ENCODE measurements at regions not wholly inside any gene's neighbourhood (a gene's known extent, or its start where the extent isn't known, plus 50 kb on each side); places are given as distances from the start of the nearest gene placed in this dataset.

DNA sequence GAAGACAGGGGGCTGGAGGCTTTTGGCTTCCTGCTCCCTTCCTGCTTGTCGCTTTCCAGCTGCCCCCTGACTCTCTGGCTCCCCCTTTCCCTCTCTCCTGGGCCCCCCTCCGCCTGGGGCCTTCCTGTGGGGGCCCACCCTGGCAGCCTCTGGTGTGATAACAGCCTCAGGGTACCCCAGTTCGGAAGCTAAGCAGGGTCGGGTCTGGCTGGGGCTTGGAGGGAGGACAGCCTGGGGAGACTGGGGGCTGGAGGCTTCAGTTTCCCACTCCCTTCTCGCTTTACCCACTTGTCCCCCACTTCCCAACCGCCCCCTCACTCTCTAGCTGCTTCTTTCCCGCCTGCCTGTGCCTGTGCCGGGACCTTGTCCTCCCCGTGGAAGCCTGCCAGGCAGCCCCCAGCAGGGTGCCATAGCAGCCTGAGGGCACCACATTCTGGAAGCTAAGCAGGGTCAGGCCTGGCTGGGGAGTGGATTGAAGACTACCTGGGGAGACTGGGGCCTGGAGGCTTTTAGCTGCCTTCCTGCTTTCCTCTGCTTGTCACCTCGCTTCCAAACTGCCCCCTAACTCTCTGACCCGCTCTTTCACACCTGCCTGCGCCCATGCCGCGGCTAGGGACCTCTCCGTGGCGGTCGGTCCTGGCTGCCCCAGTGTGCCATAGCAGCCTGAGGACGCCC lies 2275.5 kb downstream of the TP53TG3F start:
- TF ChIP-seq CTCF (IDR thresholded peaks at IDR 0.05), result no peak
- TF ChIP-seq ZFX (IDR thresholded peaks at IDR 0.05; ENCODE audit: borderline replicate concordance), result no peak
